ENCODE measurements at regions not wholly inside any gene's neighbourhood (a gene's known extent, or its start where the extent isn't known, plus 50 kb on each side); places are given as distances from the start of the nearest gene placed in this dataset.

- Histone ChIP-seq H3K9me3 (no peaks in the 10 kb centered on the region), H3K4me3 (no peak overlapping the region), H3K4me1 (no peaks in the 10 kb centered on the region), H3K27me3 (peaks cover 0 to 19% (median 0%) of the 10 kb centered on the region in 4 donors), H3K36me3 (no peaks in the 10 kb centered on the region), H3K27ac (replicated peaks in 1 of 4) (no peak overlapping the region)
- TF ChIP-seq CTCF (IDR thresholded peaks at IDR 0.05): no peak
- no peak for TF ChIP-seq POLR2AphosphoS5 (IDR thresholded peaks at IDR 0.05)
- TF ChIP-seq EP300 (IDR thresholded peaks at IDR 0.05): no peak
- no peak for TF ChIP-seq POLR2A (IDR thresholded peaks at IDR 0.05; ENCODE audit: low read depth)
- intact Hi-C loops (cut with DNase I): no loop called here
- 100% methylated on average over 4 of the region's 4 CpGs for WGBS
- DNase-seq (ENCODE audit: extremely low spot score): no peak
These were observed 276.6 kb upstream of the SIX2 start for GRCh38 chr2:45285771-45286390.

- H3K27me3 ChIP-seq: peaks cover 0 to 23% (median 0%) of the 10 kb centered on the region in 4 donors
- H3K27ac ChIP-seq (replicated peaks in 1 of 4): no peak overlapping the region
- TF ChIP-seq CTCF (IDR thresholded peaks at IDR 0.05): no peak
- TF ChIP-seq EP300 (IDR thresholded peaks at IDR 0.05): no peak
- no peak for TF ChIP-seq POLR2AphosphoS5 (IDR thresholded peaks at IDR 0.05)
- TF ChIP-seq POLR2A (IDR thresholded peaks at IDR 0.05; ENCODE audit: low read depth): no peak
- H3K4me1 ChIP-seq: no peaks in the 10 kb centered on the region
- intact Hi-C loops (cut with DNase I): no loop called here
- H3K9me3 ChIP-seq: no peaks in the 10 kb centered on the region
- H3K36me3 ChIP-seq: no peaks in the 10 kb centered on the region
- DNase-seq (ENCODE audit: extremely low spot score): no peak
- no peak overlapping the region for H3K4me3 ChIP-seq
- WGBS: 88% methylated on average over 5 of the region's 5 CpGs
These were observed 276.1 kb upstream of the SIX2 start for GRCh38 chr2:45285311-45285710.

GRCh38 chr2:45284621-45284995 is 275.4 kb upstream of the SIX2 start:
- Histone ChIP-seq H3K27me3 (peaks cover 0 to 23% (median 0%) of the 10 kb centered on the region in 4 donors), H3K27ac (replicated peaks in 1 of 4) (no peak overlapping the region), H3K36me3 (no peaks in the 10 kb centered on the region), H3K4me3 (no peak overlapping the region), H3K4me1 (no peaks in the 10 kb centered on the region), H3K9me3 (no peaks in the 10 kb centered on the region)
- DNase-seq (ENCODE audit: extremely low spot score): no peak
- TF ChIP-seq POLR2AphosphoS5 (IDR thresholded peaks at IDR 0.05) (no peak), EP300 (IDR thresholded peaks at IDR 0.05) (no peak), POLR2A (IDR thresholded peaks at IDR 0.05; ENCODE audit: low read depth) (no peak)
- 88% methylated on average over 2 of the region's 2 CpGs for WGBS
- intact Hi-C loops (cut with DNase I): no loop called here

- Histone ChIP-seq H3K36me3 (no peaks in the 10 kb centered on the region), H3K27me3 (peaks cover 0 to 23% (median 0%) of the 10 kb centered on the region in 4 donors), H3K4me3 (no peak overlapping the region), H3K4me1 (no peaks in the 10 kb centered on the region), H3K27ac (replicated peaks in 1 of 4) (no peak overlapping the region), H3K9me3 (no peaks in the 10 kb centered on the region)
- no peak for DNase-seq (ENCODE audit: extremely low spot score)
- TF ChIP-seq EP300 (IDR thresholded peaks at IDR 0.05): no peak
- no peak for TF ChIP-seq POLR2AphosphoS5 (IDR thresholded peaks at IDR 0.05)
- intact Hi-C loops (cut with DNase I): no loop called here
- WGBS: 59% methylated on average over 9 of the region's 10 CpGs
These were observed 274.7 kb upstream of the SIX2 start for GRCh38 chr2:45283764-45284620.

- WGBS: 95% methylated on average over 2 of the region's 2 CpGs
- H3K4me1 ChIP-seq: no peaks in the 10 kb centered on the region
- no peaks in the 10 kb centered on the region for H3K36me3 ChIP-seq
- no peak overlapping the region for H3K27ac ChIP-seq (replicated peaks in 1 of 4)
- TF ChIP-seq CTCF (IDR thresholded peaks at IDR 0.05) (no peak), EP300 (IDR thresholded peaks at IDR 0.05) (no peak), POLR2AphosphoS5 (IDR thresholded peaks at IDR 0.05) (no peak), POLR2A (IDR thresholded peaks at IDR 0.05; ENCODE audit: low read depth) (no peak)
- no peak overlapping the region for H3K4me3 ChIP-seq
- no peaks in the 10 kb centered on the region for H3K9me3 ChIP-seq
- peaks cover 0 to 23% (median 0%) of the 10 kb centered on the region in 4 donors for H3K27me3 ChIP-seq
- intact Hi-C loops (cut with DNase I): no loop called here
- DNase-seq (ENCODE audit: extremely low spot score): no peak
These were observed 273.4 kb upstream of the SIX2 start for GRCh38 chr2:45282646-45283045.

Measured in esophagus muscularis mucosa (tissue), 4 donors.